ENCODE measurements at regions not wholly inside any gene's neighbourhood (a gene's known extent, or its start where the extent isn't known, plus 50 kb on each side); places are given as distances from the start of the nearest gene placed in this dataset.
"Not testable (repeated sequence)": the region's sequence is repeated elsewhere in the genome, so short reads cannot be mapped to it uniquely, and the experiment has no call there.

DNA sequence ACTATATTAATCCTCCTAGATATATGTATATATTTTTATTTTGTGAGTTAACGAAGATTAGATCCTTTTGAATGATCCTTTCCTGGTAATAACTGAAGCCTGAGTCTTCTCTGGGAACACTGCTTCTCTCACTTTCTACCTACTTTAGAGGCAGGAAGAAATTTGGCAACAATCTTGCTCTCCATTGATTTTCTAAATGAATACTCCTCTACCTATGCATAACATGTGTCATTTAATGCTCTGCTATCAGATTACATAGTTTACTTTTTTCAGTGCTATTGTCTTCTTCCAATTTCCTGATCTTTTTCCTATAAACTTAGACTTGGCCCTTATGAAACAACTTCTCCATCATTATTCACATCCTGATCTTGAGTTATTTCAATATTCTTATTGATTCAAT lies 60.4 kb upstream of the PDHA2 start:
- Histone ChIP-seq H3K9me3 (ENCODE audit: control insufficient read depth, insufficient read depth, low read depth, low read length) (no peaks in the 10 kb centered on the region), H3K4me3 (ENCODE audit: low read depth, low read length) (no peak overlapping the region), H3K27ac (ENCODE audit: extremely low read depth, low read depth, low read length) (no peak overlapping the region), H3K4me1 (ENCODE audit: control insufficient read depth, insufficient read depth, low read length) (no peaks in the 10 kb centered on the region), H3K36me3 (ENCODE audit: control insufficient read depth in 2 of 2, insufficient read depth in 1 of 2, low read length in 2 of 2) (no peaks in the 10 kb centered on the region)
- TF ChIP-seq ZNF837 (tag by site-specific recombination; IDR thresholded peaks at IDR 0.05), result no peak
- POLR2A ChIA-PET, result no interaction called here
- CTCF ChIA-PET, result no interaction called here

DNA sequence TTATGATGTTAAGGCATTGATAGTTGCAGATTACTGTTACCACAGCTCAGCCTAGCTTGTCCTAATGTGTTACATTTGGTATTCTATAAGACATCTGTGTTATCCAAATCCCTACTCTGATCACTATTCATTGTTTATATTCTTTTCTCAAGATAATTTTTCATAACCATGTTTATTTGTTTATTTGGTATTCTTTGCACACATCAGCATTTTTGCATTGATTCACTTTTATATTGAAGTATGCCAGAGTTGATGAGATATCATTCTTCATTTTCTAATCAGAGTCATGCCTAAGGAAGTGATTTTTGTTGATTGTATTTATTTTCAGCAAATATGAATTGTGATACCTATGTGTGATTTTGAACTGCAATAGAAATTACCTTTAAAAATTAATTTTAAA lies 61.2 kb upstream of the PDHA2 start:
- ChIA-PET CTCF (no interaction called here), POLR2A (no interaction called here)
- no peaks in the 10 kb centered on the region for H3K4me1 ChIP-seq (ENCODE audit: control insufficient read depth, insufficient read depth, low read length)
- no peaks in the 10 kb centered on the region for H3K36me3 ChIP-seq (ENCODE audit: control insufficient read depth in 2 of 2, insufficient read depth in 1 of 2, low read length in 2 of 2)
- H3K9me3 ChIP-seq (ENCODE audit: control insufficient read depth, insufficient read depth, low read depth, low read length), result no peaks in the 10 kb centered on the region
- TF ChIP-seq ZNF747 (tag by site-specific recombination; IDR thresholded peaks at IDR 0.05), result no peak
- TF ChIP-seq ZNF140 (tag by site-specific recombination; IDR thresholded peaks at IDR 0.05), result no peak
- no peak for TF ChIP-seq ZNF561 (tag by site-specific recombination; IDR thresholded peaks at IDR 0.05; ENCODE audit: borderline replicate concordance)
- no peak for TF ChIP-seq ZNF391 (tag by site-specific recombination; IDR thresholded peaks at IDR 0.05; ENCODE audit: borderline replicate concordance, low read depth)
- TF ChIP-seq ZNF239 (tag by site-specific recombination; IDR thresholded peaks at IDR 0.05), result no peak
- TF ChIP-seq, protein P1, sequence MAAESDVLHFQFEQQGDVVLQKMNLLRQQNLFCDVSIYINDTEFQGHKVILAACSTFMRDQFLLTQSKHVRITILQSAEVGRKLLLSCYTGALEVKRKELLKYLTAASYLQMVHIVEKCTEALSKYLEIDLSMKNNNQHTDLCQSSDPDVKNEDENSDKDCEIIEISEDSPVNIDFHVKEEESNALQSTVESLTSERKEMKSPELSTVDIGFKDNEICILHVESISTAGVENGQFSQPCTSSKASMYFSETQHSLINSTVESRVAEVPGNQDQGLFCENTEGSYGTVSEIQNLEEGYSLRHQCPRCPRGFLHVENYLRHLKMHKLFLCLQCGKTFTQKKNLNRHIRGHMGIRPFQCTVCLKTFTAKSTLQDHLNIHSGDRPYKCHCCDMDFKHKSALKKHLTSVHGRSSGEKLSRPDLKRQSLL (tag by site-specific recombination; IDR thresholded peaks at IDR 0.05), result no peak
- TF ChIP-seq, protein P2, sequence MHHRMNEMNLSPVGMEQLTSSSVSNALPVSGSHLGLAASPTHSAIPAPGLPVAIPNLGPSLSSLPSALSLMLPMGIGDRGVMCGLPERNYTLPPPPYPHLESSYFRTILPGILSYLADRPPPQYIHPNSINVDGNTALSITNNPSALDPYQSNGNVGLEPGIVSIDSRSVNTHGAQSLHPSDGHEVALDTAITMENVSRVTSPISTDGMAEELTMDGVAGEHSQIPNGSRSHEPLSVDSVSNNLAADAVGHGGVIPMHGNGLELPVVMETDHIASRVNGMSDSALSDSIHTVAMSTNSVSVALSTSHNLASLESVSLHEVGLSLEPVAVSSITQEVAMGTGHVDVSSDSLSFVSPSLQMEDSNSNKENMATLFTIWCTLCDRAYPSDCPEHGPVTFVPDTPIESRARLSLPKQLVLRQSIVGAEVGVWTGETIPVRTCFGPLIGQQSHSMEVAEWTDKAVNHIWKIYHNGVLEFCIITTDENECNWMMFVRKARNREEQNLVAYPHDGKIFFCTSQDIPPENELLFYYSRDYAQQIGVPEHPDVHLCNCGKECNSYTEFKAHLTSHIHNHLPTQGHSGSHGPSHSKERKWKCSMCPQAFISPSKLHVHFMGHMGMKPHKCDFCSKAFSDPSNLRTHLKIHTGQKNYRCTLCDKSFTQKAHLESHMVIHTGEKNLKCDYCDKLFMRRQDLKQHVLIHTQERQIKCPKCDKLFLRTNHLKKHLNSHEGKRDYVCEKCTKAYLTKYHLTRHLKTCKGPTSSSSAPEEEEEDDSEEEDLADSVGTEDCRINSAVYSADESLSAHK (tag by site-specific recombination; IDR thresholded peaks at IDR 0.05), result no peak
- TF ChIP-seq ZNF48 (tag by site-specific recombination; IDR thresholded peaks at IDR 0.05), result no peak
- no peak for TF ChIP-seq PRDM1 (tag by site-specific recombination; IDR thresholded peaks at IDR 0.05)
- no peak for TF ChIP-seq ZNF560 (tag by site-specific recombination; IDR thresholded peaks at IDR 0.05; ENCODE audit: borderline replicate concordance)
- TF ChIP-seq, protein P3, sequence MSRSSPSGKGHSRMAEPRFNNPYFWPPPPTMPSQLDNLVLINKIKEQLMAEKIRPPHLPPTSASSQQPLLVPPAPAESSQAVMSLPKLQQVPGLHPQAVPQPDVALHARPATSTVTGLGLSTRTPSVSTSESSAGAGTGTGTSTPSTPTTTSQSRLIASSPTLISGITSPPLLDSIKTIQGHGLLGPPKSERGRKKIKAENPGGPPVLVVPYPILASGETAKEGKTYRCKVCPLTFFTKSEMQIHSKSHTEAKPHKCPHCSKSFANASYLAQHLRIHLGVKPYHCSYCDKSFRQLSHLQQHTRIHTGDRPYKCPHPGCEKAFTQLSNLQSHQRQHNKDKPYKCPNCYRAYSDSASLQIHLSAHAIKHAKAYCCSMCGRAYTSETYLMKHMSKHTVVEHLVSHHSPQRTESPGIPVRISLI (tag by site-specific recombination; IDR thresholded peaks at IDR 0.05), result no peak
- no peak for TF ChIP-seq BCL11A (tag by site-specific recombination; IDR thresholded peaks at IDR 0.05; ENCODE audit: low read depth)
- TF ChIP-seq ZFHX2 (tag by site-specific recombination; conservative IDR thresholded peaks at IDR 0.05), result no peak
- TF ChIP-seq ZNF121 (tag by site-specific recombination; IDR thresholded peaks at IDR 0.05), result no peak
- TF ChIP-seq, protein P4, sequence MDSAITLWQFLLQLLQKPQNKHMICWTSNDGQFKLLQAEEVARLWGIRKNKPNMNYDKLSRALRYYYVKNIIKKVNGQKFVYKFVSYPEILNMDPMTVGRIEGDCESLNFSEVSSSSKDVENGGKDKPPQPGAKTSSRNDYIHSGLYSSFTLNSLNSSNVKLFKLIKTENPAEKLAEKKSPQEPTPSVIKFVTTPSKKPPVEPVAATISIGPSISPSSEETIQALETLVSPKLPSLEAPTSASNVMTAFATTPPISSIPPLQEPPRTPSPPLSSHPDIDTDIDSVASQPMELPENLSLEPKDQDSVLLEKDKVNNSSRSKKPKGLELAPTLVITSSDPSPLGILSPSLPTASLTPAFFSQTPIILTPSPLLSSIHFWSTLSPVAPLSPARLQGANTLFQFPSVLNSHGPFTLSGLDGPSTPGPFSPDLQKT (IDR thresholded peaks at IDR 0.05; ENCODE audit: borderline replicate concordance, low read depth, low read length), result no peak
- TF ChIP-seq FEZF1 (tag by site-specific recombination; IDR thresholded peaks at IDR 0.05), result no peak
- no peak for TF ChIP-seq ZNF112 (tag by site-specific recombination; IDR thresholded peaks at IDR 0.05)
- TF ChIP-seq ZNF555 (tag by site-specific recombination; conservative IDR thresholded peaks at IDR 0.05), result no peak
- TF ChIP-seq ZNF529 (tag by site-specific recombination; IDR thresholded peaks at IDR 0.05; ENCODE audit: insufficient replicate concordance), result no peak
- TF ChIP-seq, protein P5, sequence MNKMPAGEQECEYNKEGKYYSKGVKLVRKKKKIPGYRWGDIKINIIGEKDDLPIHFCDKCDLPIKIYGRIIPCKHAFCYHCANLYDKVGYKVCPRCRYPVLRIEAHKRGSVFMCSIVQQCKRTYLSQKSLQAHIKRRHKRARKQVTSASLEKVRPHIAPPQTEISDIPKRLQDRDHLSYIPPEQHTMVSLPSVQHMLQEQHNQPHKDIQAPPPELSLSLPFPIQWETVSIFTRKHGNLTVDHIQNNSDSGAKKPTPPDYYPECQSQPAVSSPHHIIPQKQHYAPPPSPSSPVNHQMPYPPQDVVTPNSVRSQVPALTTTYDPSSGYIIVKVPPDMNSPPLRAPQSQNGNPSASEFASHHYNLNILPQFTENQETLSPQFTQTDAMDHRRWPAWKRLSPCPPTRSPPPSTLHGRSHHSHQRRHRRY (tag by site-specific recombination; IDR thresholded peaks at IDR 0.05), result no peak
- no peak overlapping the region for H3K27ac ChIP-seq (ENCODE audit: extremely low read depth, low read depth, low read length)
- no peak overlapping the region for H3K4me3 ChIP-seq (ENCODE audit: low read depth, low read length)

DNA sequence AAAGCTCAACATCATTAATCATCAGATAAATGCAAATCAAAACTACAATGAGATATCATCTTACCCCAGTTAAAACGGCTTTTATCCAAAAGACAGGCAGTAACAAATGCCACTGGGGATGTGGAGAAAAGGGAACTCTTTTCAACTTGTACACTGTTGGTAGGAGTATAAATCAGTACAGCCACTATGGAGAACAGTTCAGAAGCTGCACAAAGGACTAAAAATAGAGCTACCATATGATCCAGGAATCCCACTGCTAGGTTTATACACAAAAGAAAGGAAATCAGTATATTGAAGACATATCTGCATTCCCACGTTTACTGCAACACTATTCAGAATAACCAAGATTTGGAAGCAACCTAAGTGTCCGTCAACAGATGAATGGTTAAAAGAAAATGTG lies 69.3 kb upstream of the PDHA2 start:
- CTCF ChIA-PET; H3K4me1 ChIP-seq (ENCODE audit: control insufficient read depth, insufficient read depth, low read length); H3K36me3 ChIP-seq (ENCODE audit: control insufficient read depth in 2 of 2, insufficient read depth in 1 of 2, low read length in 2 of 2); H3K27ac ChIP-seq (ENCODE audit: extremely low read depth, low read depth, low read length); POLR2A ChIA-PET; H3K9me3 ChIP-seq (ENCODE audit: control insufficient read depth, insufficient read depth, low read depth, low read length); H3K4me3 ChIP-seq (ENCODE audit: low read depth, low read length): not testable (repeated sequence)

Data from HEK293 (cell line).